GM18520 (cell line): ENCODE measurements at regions not wholly inside any gene's neighbourhood (a gene's known extent, or its start where the extent isn't known, plus 50 kb on each side); places are given as distances from the start of the nearest gene placed in this dataset.

Experiments
- ATAC-seq: cut with Tn5 transposase; IDR thresholded peaks from one replicate; pipeline ENCODE4 v1.9.1; 2021; ENCODE audit not compliant: unreplicated experiment

GRCh38 chr15:98381446-98381845, 266.9 kb upstream of the IGF1R start:
- ATAC-seq: no peak

- no peak for ATAC-seq
Measured at GRCh38 chr15:98382139-98382538, 266.2 kb upstream of the IGF1R start.

- no peak for ATAC-seq
Measured at GRCh38 chr15:98383571-98383970, 264.8 kb upstream of the IGF1R start.

- no peak for ATAC-seq
Measured at GRCh38 chr15:98384328-98385029, 263.9 kb upstream of the IGF1R start.

- no peak for ATAC-seq
Measured at GRCh38 chr15:98385752-98386381, 262.5 kb upstream of the IGF1R start.

GRCh38 chr15:98386561-98386960, 261.8 kb upstream of the IGF1R start:
- ATAC-seq: no peak

- no peak for ATAC-seq
Measured at GRCh38 chr15:98387866-98388265, 260.5 kb upstream of the IGF1R start.

GRCh38 chr15:98390946-98391530, 257.3 kb upstream of the IGF1R start:
- ATAC-seq: no peak

GRCh38 chr15:98391568-98391967, 256.8 kb upstream of the IGF1R start:
- ATAC-seq: no peak

- no peak for ATAC-seq
Measured at GRCh38 chr15:98393471-98393870, 254.9 kb upstream of the IGF1R start.

- ATAC-seq: no peak
Measured at GRCh38 chr15:98394546-98394945, 253.8 kb upstream of the IGF1R start.

GRCh38 chr15:98395974-98396610, 252.2 kb upstream of the IGF1R start:
- ATAC-seq: no peak

- ATAC-seq: no peak
Measured at GRCh38 chr15:98397419-98397818, 250.9 kb upstream of the IGF1R start.

GRCh38 chr15:98398056-98398455, 250.3 kb upstream of the IGF1R start:
- no peak for ATAC-seq

- no peak for ATAC-seq
Measured at GRCh38 chr15:98398886-98399285, 249.5 kb upstream of the IGF1R start.

- no peak for ATAC-seq
Measured at GRCh38 chr15:98400120-98400519, 248.2 kb upstream of the IGF1R start.

- no peak for ATAC-seq
Measured at GRCh38 chr15:98401029-98401428, 247.3 kb upstream of the IGF1R start.

GRCh38 chr15:98402486-98402885, 245.9 kb upstream of the IGF1R start:
- no peak for ATAC-seq

GRCh38 chr15:98403169-98403568, 245.2 kb upstream of the IGF1R start:
- no peak for ATAC-seq

GRCh38 chr15:98403569-98403968, 244.8 kb upstream of the IGF1R start:
- no peak for ATAC-seq

- no peak for ATAC-seq
Measured at GRCh38 chr15:98405013-98405412, 243.3 kb upstream of the IGF1R start.

GRCh38 chr15:98408231-98408630, 240.1 kb upstream of the IGF1R start:
- no peak for ATAC-seq
